ENCODE measurements at regions not wholly inside any gene's neighbourhood (a gene's known extent, or its start where the extent isn't known, plus 50 kb on each side); places are given as distances from the start of the nearest gene placed in this dataset.

GRCh38 chr4:110710070-110710469, 87.2 kb upstream of the PITX2 start:
- TF ChIP-seq POLR2A (IDR thresholded peaks at IDR 0.05) (no peak), CTCF (IDR thresholded peaks at IDR 0.05) (no peak), POLR2AphosphoS5 (IDR thresholded peaks at IDR 0.05) (no peak)
